ENCODE measurements at regions not wholly inside any gene's neighbourhood (a gene's known extent, or its start where the extent isn't known, plus 50 kb on each side); places are given as distances from the start of the nearest gene placed in this dataset.

- TF ChIP-seq CBX3 (IDR thresholded peaks at IDR 0.05; ENCODE audit: low read depth) (no peak), SIN3A (IDR thresholded peaks at IDR 0.05; ENCODE audit: low read depth) (no peak), ZBTB33 (IDR thresholded peaks at IDR 0.05; ENCODE audit: extremely low read depth, insufficient replicate concordance, low read length) (no peak)
These were observed 153.6 kb upstream of the TMCC3 start (continued) for GRCh38 chr12:94803939-94804338.

- H3K4me1 ChIP-seq (ENCODE audit: control insufficient read depth in 1 of 2, insufficient read depth in 2 of 2, low read length in 2 of 2) = no peaks in the 10 kb centered on the region
- H4K20me1 ChIP-seq (ENCODE audit: insufficient read depth) = no peaks in the 10 kb centered on the region
- no peak overlapping the region for H2AFZ ChIP-seq (ENCODE audit: low read depth, low read length, poor library complexity, severe bottlenecking)
- H3K27ac ChIP-seq (ENCODE audit: low read depth, low read length) = no peak overlapping the region
- no peak overlapping the region for H3K9ac ChIP-seq (ENCODE audit: low read length)
- no peaks in the 10 kb centered on the region for H3K9me3 ChIP-seq (ENCODE audit: control insufficient read depth in 1 of 2, insufficient read depth in 1 of 2, low read depth in 1 of 2, low read length in 2 of 2)
- no peaks in the 10 kb centered on the region for H3K79me2 ChIP-seq (ENCODE audit: insufficient read depth, low read length)
- ATAC-seq (no peak), DNase-seq (ENCODE audit: low read depth, low spot score) (no peak)
- no TSS peak for BruUV-seq (replicated peaks)
- H3K27me3 ChIP-seq (ENCODE audit: insufficient read depth, low read length) = no peaks in the 10 kb centered on the region
- ChIA-PET RAD21 (ENCODE audit: low non-redundant PET in 1 of 2, low total read pairs in 2 of 2, uncharacterized antibody in 2 of 2, unreplicated experiment in 2 of 2) (no interaction called here), POLR2A (no interaction called here), CTCF (no interaction called here)
- H3K36me3 ChIP-seq (ENCODE audit: control insufficient read depth in 1 of 2, insufficient read depth in 2 of 2, low read length in 2 of 2) = no peaks in the 10 kb centered on the region
- H3K4me3 ChIP-seq (replicated peaks in 1 of 2; ENCODE audit: low read depth in 1 of 2, low read length in 2 of 2) = no peak overlapping the region
- intact Hi-C loops (cut with micrococcal nuclease) = no loop called here
- H3K4me2 ChIP-seq (ENCODE audit: low read length) = no peak overlapping the region
- no peaks in the 10 kb centered on the region for H3K9me2 ChIP-seq (ENCODE audit: insufficient read depth)
- TF ChIP-seq ZBTB33 (IDR thresholded peaks at IDR 0.05; ENCODE audit: extremely low read depth, insufficient replicate concordance, low read length) (no peak), JUND (IDR thresholded peaks at IDR 0.05) (no peak), POLR2A (IDR thresholded peaks at IDR 0.05; ENCODE audit: borderline replicate concordance, extremely low read depth, insufficient read depth, insufficient read length) (no peak)
These were observed 152.4 kb upstream of the TMCC3 start for GRCh38 chr12:94802796-94803195.

Data from HCT116 (cell line).